ENCODE measurements at regions not wholly inside any gene's neighbourhood (a gene's known extent, or its start where the extent isn't known, plus 50 kb on each side); places are given as distances from the start of the nearest gene placed in this dataset.

DNA sequence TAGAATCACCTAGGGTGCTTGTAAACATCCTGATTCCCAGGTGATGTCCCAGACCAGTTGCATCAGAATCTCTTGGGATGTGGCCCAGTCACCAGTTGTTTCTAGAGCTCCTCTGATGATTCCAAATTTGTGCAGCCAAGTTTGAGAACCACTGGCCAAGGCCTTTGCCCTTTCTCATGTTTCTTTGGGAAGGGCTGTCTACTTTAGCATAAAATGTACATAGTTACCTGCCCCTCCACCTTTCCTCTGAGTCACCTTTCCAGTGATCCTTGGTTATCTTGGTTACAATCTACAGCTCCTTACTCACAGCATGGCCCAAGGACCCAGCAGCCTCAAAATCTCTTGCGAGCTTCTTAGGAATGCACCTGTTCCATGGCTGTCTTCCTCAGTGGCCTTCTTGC lies 206.2 kb upstream of the ADRA1D start:
- no peak overlapping the region for H3K4me3 ChIP-seq (ENCODE audit: low read depth, low read length)
- no peaks in the 10 kb centered on the region for H3K27me3 ChIP-seq (ENCODE audit: control insufficient read depth, insufficient read depth, low read length)
- no peaks in the 10 kb centered on the region for H3K36me3 ChIP-seq (ENCODE audit: control insufficient read depth, insufficient read depth, low read length)
- no peak for TF ChIP-seq CTCF (IDR thresholded peaks at IDR 0.05; ENCODE audit: insufficient read depth, low read length, severe bottlenecking)
- FAIRE-seq (no peak), DNase-seq (ENCODE audit: low read depth) (peak; percentile 76)

DNA sequence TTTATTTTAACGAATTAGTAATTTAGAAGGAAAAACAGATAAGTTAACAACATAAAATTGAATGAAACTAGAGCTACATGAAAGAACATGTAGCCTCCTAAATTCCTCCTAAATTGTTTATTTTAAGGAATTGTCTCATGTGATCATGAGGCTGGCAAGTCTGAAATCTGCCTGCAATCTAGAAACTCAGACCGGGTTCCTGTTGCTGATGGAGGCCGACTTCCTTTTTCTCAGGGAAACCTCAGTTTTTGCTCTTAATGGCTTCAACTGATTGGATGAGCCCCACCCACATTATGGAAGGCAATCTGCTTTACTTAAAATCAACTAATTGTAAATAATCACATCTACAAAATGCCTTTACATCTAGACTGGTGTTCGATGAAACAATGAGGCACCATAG lies 205.0 kb upstream of the ADRA1D start:
- DNase-seq (ENCODE audit: low read depth): no peak
- FAIRE-seq: no peak
- Histone ChIP-seq H3K4me3 (ENCODE audit: low read depth, low read length) (no peak overlapping the region), H3K27me3 (ENCODE audit: control insufficient read depth, insufficient read depth, low read length) (no peaks in the 10 kb centered on the region), H3K36me3 (ENCODE audit: control insufficient read depth, insufficient read depth, low read length) (no peaks in the 10 kb centered on the region)
- TF ChIP-seq CTCF (IDR thresholded peaks at IDR 0.05; ENCODE audit: insufficient read depth, low read length, severe bottlenecking): no peak

DNA sequence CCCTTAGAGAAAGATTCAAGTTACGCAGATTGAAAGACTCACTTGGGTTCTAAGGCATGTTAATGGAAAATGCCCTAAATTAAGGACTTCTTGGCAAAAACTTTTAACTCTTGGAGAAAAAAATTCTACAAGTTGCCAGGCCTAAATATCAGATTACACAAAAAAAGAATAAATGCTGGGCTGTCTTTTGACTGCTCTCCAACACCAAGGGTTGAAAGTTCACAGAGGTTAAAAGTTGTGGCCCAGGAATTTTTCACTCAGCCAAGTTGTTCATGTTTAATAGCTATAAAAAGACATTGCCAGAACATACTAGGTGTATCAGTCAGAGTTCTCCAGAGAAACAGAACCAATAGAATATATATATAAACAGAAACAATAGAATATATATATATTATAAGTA lies 204.3 kb upstream of the ADRA1D start:
- Histone ChIP-seq H3K36me3 (ENCODE audit: control insufficient read depth, insufficient read depth, low read length) (no peaks in the 10 kb centered on the region), H3K4me3 (ENCODE audit: low read depth, low read length) (no peak overlapping the region), H3K27me3 (ENCODE audit: control insufficient read depth, insufficient read depth, low read length) (no peaks in the 10 kb centered on the region)
- FAIRE-seq (no peak), DNase-seq (ENCODE audit: low read depth) (no peak)
- TF ChIP-seq CTCF (IDR thresholded peaks at IDR 0.05; ENCODE audit: insufficient read depth, low read length, severe bottlenecking): no peak

GRCh38 chr20:4451487-4452081 lies 202.5 kb upstream of the ADRA1D start:
- no peak overlapping the region for H3K4me3 ChIP-seq (ENCODE audit: low read depth, low read length)
- no peaks in the 10 kb centered on the region for H3K36me3 ChIP-seq (ENCODE audit: control insufficient read depth, insufficient read depth, low read length)
- DNase-seq (ENCODE audit: low read depth) (peak; percentile 98), FAIRE-seq (peak; percentile 76)
- no peaks in the 10 kb centered on the region for H3K27me3 ChIP-seq (ENCODE audit: control insufficient read depth, insufficient read depth, low read length)
- no peak for TF ChIP-seq CTCF (IDR thresholded peaks at IDR 0.05; ENCODE audit: insufficient read depth, low read length, severe bottlenecking)

- Histone ChIP-seq H3K36me3 (ENCODE audit: control insufficient read depth, insufficient read depth, low read length) (no peaks in the 10 kb centered on the region), H3K27me3 (ENCODE audit: control insufficient read depth, insufficient read depth, low read length) (no peaks in the 10 kb centered on the region), H3K4me3 (ENCODE audit: low read depth, low read length) (no peak overlapping the region)
- DNase-seq (ENCODE audit: low read depth) (peak; percentile 57), FAIRE-seq (peak; percentile 7)
- peak; percentile 29 for TF ChIP-seq CTCF (IDR thresholded peaks at IDR 0.05; ENCODE audit: insufficient read depth, low read length, severe bottlenecking)
Observed at GRCh38 chr20:4449957-4450715, 201.0 kb upstream of the ADRA1D start.

All from bronchial epithelial cell (primary cell).